HG02884 (cell line): ENCODE measurements at regions not wholly inside any gene's neighbourhood (a gene's known extent, or its start where the extent isn't known, plus 50 kb on each side); places are given as distances from the start of the nearest gene placed in this dataset.
A peak's percentile ranks its signal among the peaks of the same experiment; 100 is the strongest.
"Not testable (repeated sequence)": the region's sequence is repeated elsewhere in the genome, so short reads cannot be mapped to it uniquely, and the experiment has no call there.

ENCODE experiments used
- ATAC-seq: cut with Tn5 transposase; IDR thresholded peaks from one replicate; pipeline ENCODE4 v1.9.1; 2021; ENCODE audit warnings: mild to moderate bottlenecking, moderate library complexity; ENCODE audit not compliant: unreplicated experiment

DNA sequence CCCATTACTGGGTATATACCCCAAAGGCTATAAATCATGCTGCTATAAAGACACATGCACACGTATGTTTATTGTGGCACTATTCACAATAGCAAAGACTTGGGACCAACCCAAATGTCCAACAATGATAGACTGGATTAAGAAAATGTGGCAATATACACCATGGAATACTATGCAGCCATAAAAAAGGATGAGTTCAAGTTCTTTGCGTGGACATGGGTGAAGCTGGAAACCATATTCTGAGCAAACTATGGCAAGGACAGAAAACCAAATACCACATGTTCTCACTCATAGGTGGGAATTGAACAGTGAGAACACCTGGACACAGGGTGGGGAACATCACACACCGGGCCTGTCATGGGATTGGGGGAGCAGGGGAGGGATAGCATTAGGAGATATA lies 54.4 kb upstream of the MUCL1 start:
- ATAC-seq = not testable (repeated sequence)

DNA sequence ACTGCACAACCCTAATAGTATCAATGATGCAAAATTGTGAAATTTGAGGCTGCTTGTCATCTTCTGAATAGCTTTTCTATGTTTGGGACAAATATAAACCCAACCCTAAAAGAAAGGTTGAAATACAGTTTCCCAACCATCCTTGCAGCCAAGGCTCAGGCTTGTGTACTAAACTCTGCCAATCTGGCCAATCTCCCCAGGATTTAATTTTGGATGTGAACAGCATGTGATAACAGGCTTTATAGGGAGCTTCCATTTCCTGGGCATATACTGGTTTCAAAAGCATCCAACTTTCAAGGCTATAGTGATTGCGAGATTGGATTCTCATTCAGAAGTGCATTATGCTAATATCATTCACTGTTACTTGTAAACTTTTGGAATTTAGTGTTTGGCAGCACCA lies 55.7 kb upstream of the MUCL1 start:
- ATAC-seq = no peak

DNA sequence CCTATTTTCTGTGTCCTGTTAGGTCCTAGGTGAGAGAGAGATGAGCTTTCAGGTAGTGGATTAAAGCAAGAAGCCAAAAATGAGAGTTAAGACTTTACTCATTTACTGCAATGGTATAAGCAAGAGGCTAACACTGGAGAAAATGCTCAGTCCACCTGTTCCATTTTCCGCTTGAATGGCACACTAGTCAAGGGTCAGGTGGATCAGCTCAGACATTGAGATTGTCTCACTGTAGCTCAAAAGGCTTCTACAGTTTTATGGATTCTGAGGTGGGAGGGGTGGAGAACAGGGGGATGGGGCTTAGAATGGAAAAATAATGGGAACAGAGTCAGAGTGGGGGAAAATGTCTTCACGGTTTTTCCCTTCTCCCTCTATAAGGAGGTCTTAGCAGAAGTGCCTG lies 57.3 kb upstream of the MUCL1 start:
- no peak for ATAC-seq

DNA sequence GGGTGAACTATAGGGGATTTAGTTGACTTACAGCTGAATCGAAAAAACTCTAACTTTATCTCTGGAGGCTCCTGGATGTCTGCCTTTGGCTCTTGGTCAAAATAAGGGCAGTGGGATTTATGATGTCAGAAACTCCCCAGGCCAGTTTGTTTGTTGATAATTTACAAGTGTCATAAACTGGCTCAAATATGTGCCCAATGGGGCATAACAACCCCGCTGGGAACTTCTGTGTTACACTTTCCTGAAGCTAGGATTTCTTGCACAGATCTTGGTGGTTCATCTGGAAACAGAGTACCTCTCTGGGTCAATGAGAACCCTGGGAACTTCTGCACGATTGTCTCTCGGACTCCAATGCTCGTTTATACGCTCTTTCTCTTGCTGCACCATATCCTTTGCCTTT lies 58.7 kb upstream of the MUCL1 start:
- no peak for ATAC-seq

DNA sequence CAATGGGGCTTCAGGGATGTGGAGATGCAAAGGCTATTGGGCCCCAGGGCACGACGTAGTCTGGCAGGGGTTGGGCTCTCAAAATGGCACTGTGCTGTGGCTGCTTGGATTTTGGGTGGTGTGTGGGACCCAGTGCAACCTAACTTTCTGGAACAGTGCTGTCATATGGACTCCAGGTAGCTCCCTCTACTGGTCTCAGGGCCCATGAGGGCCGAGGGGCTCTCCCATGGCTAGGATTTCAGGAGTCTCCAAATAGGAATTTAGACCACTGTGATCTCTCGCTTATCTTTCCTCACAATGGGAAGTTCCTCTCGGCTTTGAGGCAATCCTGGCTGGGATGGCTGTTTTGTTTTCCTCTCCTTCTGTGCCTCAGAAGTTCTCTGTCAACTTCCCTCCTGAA lies 68.2 kb upstream of the MUCL1 start:
- ATAC-seq = no peak

DNA sequence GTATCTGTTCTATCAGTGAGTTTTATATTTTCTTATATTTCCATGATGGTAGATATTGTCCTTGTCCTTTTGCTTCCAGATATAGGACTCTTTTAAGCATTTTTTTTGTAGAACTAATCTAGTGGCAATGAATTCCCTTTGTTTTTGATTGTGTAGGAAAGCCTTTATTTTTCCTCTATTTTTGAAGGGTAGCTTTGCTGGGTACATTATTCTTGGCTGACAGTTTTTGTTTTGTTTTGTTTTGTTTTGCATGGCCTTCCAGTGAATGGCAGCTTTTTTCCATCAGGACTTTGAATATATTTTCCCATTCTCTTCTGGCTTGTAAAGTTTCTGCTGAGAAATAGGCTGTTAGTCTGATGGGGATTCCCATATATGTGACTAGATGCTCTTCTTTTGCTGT lies 70.2 kb upstream of the MUCL1 start:
- ATAC-seq = no peak

DNA sequence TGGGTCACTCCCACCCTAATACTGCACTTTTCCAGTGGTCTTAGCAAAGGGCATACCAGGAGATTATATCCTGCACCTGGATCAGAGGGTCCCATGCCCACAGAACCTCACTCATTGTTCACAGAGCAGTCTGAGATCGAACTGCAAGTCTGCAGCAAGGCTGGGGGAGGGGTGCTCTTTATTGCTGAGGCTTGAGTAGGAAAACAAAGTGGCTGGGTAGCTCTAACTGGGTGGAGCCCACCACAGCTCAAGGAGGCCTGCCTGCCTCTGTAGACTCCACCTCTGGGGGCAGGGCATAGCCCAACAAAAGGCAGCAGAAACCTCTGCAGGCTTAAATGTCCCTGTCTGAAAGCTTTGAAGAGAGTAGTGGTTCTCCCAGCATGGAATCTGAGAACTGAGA lies 77.3 kb upstream of the MUCL1 start:
- not testable (repeated sequence) for ATAC-seq

DNA sequence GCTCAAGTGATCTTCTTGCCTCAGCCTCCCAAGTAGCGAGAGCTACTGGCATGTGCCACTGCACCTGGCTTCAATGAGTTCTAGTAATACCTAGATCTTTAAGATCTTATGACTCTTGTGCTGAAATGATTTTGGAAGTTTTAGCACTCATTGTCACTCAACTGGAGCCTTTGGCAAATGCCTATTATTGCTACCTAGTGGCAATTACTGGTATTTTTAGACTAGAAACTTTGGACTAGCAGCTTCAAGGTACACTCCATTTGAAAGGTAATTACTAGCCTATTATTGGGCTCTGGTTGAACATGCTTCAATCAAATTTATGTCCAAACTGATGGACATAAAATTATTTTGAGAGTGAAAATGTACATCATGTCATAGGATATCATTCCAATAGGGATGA lies 80.7 kb upstream of the MUCL1 start:
- ATAC-seq = no peak

DNA sequence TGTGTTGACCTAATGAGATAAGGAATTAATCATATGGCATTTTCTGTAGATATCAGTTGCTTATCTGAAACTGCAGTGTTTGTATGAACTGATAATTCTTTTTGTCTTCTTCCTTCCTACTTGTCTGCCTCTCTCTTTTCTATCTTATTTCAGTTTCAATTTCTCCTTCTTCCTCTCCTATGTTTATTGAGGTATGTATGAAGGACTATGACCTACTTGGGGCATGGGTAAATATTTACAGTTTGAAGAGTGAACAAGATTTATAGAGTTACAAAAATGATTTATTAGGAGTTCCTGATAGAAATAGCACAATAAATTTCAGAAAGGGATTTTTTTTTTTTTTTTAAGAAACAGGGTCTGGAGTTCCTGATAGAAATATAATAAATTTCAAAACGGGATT lies 88.7 kb upstream of the MUCL1 start:
- ATAC-seq = no peak

DNA sequence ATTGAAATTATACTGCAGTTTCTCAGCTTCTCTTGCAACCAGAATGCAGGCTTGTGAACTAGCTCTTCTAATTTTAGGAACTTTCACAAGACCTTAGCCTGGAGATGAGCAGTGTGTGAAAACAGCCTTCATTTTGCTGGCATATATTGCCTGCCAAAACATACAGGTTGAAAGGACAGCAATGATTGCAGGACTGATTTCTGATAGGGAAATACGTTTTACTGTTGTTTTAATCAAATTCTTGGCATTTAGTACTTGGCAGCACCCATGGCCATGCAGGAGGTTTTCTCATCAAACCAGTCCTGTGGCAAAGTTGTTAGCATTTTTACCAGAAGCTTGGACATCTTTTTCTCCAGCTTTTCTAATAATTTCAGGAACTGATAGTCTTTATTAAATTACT lies 91.9 kb upstream of the MUCL1 start:
- ATAC-seq = no peak

DNA sequence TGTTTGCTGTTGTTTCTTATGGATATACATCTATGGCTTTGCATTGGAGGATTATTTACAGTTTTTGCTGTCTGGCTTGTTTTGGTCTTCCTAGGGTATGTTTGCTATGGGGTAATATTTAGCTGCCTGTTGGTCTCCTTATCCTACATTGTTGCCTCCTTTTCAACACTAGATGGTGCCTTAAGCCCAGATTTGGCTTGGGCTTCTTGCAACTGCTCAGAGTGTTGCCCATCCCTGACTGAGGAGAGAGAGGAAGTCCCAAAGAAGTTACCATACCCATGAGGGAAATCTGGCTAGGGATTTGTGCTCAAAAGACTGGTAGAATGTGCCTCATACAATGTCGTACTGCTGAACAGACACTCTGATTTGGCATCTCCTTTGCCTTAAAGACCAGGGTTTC lies 94.6 kb upstream of the MUCL1 start:
- ATAC-seq = no peak

DNA sequence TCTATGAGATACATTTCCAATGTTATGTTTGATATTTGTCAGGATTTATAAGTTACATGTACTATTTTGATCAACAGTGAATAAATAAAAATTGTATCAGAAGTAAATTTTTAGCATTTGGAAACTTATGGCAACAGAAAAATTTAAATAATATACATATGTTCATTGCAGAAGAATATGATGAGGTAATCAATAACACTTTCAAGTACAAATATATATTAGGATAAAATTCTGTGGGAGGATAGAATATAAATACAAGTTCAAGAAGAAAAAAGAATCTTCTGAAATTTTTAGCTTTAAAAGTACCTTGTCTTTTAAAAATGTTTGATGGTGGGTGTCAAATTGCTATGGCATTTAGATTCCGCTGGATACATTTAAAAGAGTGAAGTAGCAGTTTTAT lies 102.8 kb upstream of the MUCL1 start:
- no peak for ATAC-seq

DNA sequence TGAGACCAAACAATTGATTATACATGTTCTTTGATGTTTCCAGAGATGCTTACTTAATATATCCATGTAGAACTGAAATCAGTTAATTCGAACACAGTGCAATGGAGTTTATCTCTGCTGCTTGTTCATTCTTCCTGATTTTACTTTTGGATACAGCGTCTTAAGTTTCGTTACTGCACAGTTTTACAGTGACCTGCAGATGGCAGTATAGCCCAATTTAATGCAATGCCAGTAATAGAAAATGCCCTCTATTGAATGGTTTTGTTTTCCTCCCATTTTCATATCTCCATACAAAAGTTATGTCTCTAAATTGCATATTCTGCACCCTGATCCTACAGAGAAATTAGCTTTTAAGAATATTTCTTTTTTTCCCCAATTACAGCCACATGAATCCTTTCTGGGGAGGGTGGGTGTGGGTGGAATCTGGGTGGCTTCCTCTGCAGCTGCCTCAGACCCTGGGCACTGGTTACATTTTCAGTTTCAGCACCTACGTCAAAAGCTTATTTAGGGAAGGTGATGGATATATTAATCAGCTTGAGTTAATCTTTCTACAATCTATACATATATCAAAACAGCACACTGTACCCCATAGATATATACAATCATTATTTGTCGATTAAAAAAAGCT lies 101.1 kb upstream of the DCD start:
- ATAC-seq = peak; percentile 65

DNA sequence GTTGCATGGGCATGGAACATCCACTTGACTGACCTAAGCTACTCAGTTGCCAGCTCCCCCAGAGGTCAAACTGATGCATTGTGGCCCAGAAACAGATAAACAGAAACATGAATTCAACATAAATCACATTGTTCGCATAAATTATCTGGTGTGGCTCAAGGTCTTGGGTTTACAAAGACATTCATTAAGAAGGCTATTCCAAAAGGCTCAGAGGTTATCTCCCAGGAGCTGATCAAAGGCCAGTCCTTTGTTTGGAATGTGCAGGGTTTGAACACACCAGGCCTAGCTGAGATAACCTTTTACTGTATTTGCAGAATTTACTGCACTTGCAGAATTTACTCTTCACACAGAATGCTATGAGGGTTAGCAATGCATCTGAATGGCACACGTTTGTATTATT lies 96.4 kb upstream of the DCD start:
- no peak for ATAC-seq

DNA sequence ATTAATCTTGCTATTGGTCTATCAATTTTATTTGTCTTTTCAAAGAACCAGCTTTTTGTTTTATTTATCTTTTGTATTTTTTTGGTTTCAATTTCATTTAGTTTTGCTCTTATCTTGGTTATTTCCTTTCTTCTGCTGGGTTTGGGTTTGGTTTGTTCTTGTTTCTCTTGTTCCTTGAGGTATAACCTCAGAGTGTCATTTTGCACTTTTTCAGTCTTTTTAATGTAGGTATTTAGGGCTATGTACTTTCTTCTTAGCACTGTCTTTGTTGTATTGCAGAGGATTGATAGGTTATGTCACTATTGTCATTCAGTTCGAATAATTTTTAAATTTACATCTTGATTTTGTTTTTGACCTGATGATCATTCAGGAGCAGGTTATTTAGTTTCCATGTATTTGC lies 92.7 kb upstream of the DCD start:
- no peak for ATAC-seq

DNA sequence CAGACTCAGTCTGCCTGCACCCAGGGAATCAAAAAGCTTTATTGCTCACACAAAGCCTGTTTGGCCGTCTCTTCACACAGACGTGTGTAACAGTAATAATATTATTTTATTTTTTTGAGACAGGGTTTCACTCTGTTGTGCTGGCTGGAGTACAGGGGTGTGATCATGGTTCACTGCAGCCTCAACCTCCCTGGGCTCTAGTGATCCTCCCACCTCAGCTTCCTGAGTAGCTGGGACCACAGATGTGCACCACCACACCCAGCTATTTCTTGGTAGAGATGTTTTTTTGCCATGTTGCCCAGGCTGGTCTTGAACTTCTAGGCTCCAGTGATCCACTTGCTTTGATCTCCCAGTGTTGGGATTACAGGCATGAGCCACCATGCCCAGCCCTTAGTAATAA lies 88.4 kb upstream of the DCD start:
- no peak for ATAC-seq

DNA sequence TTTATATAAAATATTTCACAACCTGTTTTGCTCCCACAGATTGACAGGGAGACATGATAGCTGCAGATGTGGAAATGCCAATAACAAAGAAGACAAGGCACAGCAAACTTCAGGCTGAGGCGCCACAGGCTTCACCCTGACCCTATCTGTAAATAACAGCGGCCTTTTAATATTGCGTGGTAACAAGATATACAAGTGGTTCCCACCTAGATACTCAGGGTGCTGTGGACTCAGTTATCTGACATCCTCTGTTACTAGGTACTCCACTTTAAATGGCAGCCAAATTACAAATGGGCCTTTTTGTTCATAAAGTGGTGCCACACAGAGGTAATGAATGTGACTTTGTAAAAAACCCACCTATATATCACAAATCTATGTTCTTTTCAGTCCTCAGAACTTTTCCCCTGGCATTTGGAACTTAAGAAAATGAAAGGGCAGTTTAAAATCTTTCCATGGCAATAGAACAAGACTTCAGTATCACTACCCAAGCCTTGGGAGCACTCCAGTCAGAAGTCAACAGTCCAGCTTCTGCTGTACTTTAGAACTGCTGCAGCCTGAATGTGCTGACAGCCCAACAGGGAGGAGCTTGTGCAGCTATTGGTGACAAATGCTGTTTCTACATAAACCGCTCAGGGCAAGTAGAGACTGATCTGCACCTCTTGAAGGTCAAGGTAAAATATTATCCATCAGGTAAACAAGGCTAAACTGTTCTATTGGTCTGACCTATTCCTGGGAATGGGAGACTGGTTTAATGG lies 86.2 kb upstream of the DCD start:
- no peak for ATAC-seq

DNA sequence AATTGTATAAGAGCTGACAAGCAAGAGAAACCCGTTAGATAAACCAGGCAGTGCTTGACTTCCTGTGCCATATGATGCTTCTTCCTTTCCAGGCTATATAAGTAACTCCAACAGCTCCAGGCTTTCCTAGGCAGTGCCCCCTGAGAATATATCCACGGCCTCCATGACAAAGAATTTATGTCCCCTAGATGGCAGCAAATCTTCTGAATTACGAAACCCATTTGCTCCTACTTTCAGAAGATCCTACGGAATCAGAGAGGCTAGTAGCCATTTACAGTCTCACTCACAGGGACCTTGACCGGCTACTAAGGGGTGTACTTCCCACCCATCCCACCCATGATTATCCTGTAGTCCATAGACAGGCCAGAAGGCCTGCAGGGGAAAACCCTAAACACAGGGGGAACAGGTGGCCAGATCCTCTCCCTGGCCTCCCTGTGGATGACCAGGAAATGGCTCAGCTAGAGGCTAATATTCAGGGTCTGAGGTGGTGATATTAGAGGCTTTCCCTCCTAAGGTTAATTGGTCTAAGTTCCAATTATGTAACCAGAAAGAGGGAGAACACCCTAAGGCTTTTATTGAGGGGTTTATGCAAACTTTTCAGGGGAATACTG lies 77.2 kb upstream of the DCD start:
- no peak for ATAC-seq

DNA sequence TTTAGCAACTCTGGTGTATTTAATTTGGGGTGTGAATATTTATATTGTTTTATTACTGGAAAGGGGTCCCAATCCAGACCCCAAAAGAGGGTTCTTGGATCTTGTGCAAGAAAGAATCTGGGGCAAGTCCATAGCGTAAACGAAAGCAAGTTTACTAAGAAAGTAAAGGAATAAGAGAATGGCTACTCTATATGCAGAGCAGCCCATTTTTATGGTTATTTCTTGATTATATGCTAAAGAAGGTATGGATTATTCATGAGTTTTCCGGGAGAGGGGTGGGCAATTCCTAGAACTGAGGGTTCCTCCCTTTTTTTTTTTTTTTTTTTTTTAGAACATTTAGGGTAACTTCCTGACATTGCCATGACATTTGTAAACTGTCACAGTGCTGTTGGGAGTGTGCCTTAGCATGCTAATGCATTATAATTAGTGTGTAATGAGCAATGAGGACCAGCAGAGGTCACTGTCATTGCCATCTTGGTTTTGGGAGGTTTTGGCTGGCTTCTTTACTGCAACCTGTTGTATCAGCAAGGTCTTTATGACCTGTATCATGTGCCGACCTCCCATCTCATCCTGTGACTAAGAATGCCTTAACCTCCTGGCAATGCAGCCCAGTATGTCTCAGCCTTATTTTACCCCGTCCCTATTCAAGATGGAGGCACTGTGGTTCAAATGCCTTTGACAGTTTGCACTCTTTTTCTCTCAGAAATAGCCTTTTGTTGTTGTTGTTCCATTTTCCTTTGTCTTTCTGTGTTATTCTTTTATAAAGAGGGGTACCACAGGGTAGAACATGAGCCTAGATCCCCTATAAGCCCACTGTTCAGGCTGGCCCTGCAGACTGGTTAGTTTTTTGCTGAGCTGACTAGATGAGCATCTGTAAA lies 75.5 kb upstream of the DCD start:
- ATAC-seq = no peak

DNA sequence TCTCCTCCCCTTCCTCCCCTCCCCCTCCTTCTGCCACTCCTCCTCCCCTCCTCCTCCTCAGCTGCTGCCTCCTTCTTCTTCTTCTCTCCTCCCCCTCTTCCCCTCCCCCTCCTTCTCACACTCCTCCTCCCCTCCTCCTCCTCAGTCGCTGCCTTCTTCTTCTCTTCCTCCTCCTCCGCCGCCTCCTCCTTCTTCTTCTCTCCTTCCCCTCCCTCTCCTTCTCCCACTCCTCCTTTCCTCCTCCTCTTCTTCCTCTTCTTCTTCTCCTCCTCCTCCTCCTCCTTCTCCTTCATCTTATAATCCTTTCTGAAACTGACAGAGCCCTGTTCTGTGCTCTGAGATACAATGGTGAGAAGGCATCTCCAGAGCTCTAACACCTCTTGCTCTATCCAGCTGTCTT lies 73.1 kb upstream of the DCD start:
- ATAC-seq = no peak

DNA sequence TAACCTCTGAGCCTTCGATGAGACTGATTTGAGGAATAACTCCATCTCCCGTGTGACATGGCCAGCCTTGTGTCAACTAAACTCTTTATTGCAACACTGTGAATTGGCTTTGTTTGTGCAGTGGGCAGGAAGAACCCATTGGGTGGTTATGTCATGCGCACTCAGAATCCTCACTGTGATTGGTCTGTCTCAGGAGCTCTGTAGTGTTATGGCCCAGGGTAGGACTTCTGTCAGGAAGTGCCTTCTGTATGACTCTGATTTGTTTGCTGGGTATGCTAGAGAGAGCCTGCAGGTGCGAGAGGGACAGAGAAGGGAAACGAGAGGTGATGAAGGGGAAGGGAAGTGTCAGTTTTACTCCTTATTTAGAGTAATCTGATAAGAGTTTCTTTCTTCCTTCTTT lies 71.5 kb upstream of the DCD start:
- ATAC-seq = no peak

DNA sequence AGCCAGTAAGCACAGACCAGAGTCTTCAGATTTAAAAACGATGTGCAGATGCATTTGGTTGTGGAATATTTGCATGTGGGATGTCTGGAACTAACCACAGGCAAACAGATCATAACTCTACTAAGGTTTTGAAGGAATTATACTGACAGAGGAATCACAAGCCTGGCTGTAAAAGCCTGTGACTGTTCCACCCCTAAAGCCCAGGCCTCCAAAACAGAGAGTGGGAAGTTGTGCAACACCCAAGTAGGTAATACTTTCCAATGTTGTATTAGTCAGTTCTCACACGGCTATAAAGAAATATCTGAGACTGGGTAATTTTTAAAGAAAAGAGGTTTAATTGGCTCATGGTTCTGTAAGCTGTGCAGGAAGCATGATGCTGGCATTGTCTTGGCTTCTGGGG lies 68.1 kb upstream of the DCD start:
- no peak for ATAC-seq
